Amniotic epithelial cell (primary cell): ENCODE measurements at regions not wholly inside any gene's neighbourhood (a gene's known extent, or its start where the extent isn't known, plus 50 kb on each side); places are given as distances from the start of the nearest gene placed in this dataset.
"Not testable (repeated sequence)": the region's sequence is repeated elsewhere in the genome, so short reads cannot be mapped to it uniquely, and the experiment has no call there.

ENCODE experiments used
- DNase-seq: peaks from one replicate; pipeline ENCODE4 v3.0.0-alpha.2; 2010; ENCODE audit warnings: low read depth

DNA sequence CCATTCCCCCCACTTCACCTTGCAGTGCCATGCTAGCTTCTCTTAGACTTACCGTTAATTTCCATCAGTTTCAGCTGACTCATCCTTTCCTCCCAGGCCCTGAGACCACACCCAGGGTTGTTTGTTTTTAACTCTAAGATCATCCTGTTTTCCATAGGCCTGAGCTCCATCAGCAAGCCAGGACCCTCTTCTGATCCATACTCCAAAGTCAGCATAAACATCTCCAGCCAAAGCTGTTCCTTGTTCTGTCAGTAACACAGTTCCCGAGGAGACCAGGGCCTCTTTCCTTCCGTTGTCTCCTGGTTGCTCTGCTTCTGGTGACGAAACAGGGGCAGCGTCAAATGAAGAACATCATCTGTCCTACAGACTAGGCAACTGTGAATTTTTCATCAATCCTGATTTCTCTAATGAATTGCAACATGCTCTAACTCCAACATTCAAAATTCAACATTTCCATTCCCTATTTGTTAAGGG is 83.8 kb upstream of the HNF1B start:
- DNase-seq: no peak

DNA sequence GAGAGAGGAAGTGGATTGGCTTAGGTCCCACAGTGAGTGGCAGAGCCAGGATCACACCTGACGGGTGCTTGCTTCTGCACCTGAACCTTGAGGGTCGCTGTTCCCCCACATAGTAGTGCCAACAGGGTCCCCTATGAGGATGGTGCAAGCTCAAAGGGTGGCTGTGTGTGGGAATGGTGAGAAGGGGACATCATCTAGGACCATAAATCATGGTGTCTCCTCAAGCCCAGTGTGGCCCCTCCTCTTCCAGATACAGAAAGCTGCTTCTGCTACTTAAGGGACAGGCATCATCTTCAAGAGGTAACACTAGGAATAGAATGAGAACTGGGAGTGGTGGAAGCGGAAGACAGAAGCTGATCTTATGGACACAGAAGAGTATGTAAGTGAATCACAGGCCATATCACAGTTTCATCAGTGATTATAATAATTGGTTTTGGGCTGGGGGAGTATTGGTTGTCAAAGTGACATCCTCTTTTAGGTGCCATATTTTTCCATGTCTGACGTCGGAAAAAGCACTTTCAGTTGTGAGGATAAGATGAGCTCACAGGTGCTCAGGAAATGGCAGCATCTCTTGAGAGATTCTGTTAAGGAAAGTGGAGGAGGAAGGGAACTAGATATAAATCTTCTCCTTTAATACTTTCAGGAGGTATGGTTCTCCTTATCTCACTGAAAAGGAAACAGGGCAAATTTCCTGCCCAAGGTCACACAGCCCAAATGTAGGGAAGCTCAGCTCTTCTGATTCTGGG is 83.2 kb upstream of the HNF1B start:
- no peak for DNase-seq

DNA sequence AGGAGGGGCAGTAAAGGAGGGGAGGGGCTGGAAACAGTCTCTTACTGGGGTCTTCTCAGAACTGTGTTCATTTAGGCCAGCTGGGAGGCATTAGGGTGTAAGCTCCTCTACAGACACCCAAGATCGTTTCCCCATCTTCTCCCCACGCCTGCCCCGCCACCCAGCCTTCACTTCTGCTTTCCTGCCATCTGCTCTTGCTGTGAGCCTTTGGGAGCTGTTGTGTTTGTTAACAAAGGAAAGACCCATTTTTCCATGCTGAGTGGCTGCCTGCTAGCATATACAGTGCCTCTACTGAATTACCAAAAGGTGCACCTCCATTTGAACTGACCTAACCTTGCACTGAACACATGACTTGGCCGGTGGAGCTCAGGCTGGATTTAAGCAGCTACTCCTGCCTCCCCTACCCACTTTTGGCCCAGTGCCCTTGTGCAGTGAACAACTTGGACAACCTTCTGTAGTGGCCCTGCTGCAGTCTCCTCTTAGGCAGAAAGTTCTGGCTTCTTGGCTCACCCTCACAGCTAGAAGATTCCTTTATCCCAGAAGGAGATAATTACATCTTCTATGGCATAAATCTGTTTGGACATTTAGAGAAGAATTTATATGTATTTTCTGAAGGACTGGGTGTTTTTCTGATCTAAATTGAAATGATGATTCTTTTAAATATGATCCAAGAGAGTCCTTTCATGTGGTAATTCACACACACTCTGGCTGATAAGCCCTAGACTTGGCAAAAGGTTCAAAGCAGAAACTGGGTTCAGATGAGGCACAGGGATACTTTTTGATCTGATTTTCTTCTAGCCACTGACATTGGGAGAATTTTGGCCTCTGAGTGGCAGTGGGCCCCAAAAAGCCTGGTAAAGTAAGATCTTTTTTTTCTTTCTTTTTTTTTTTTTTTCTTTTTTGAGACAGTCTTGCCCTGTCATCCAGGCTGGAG is 81.9 kb upstream of the HNF1B start:
- no peak for DNase-seq

DNA sequence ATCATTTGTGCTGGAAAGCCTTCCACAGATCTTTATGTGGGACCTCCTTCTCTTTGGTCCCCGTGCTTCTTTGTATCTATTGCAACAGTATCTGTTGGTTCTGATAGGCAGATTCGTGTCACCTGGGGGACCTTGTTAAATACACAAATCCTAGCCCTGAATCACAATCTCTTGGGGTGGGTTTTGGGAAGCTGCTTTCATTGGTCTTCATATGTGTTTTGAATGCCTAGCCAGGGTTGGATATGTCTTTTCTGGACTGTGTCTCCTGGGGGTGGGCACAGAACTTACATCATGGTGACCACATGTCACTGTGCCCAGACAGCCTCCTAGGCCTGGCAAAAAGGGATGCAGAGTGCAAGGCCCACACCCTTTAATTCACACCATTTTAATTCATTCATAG is 81.0 kb upstream of the HNF1B start:
- DNase-seq: no peak

DNA sequence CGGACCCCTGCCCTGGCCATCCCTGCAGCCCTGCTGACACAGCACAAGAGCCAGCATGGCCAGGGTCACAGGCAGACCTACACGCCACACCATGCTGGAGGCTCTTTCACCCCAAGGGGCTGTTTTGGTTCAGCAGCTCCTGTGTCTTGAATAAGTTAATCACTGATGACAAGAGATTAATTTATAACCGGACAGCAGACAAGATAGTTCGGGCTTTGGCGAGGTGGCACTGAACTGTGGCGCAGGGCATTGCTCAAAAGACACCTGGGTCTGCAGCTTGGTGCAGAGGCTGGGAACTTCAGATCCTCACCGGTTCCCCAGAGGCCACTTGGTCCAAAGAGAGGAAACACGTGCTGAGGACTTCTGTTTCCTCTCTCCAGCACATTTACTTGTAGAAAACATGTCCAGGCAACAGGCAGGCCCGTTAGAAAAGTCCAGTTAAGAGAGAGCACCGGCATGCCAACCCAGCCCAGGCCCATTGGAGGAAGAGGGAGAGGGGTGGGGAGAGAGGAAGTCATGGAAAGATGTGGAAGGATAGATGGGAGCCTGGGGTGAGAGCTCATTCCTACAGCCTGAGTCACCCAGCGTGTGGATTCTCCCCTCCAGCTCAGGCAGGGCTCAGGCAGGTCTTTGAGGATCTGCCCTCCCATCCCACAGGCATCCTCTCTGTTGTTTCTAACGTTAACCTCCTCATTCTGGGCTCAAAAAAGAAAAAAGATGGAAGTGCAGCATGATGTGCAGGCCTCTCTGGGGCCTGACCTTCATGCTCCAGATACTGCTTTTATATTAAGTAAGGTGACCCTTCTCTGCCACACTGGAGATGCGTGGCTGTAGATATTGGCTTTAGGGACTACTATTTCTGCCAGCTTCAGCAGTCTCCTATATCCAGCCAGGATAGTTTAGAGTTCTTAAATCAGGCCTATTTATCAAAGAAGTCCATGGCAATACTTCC is 80.0 kb upstream of the HNF1B start:
- DNase-seq: peak; percentile 78

DNA sequence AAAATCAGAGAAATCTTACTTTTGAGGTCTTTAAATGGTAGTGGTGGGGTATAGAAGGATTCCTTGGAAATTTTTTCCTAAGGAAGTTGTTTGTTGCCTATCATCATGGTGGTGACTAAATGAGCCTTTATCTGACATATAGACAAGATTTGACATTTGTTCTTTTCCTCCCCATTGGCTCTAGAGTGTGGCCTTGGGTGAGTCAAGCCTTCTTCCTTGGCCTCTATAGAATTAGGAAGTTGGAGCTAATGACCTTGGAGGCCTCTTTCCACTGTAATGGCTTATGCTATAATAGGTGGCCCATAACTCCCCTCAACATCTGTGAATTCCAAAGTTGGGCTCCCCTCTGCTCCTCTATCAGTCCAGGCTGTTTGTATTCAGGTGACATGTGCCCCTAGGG is 79.1 kb upstream of the HNF1B start:
- DNase-seq: no peak

DNA sequence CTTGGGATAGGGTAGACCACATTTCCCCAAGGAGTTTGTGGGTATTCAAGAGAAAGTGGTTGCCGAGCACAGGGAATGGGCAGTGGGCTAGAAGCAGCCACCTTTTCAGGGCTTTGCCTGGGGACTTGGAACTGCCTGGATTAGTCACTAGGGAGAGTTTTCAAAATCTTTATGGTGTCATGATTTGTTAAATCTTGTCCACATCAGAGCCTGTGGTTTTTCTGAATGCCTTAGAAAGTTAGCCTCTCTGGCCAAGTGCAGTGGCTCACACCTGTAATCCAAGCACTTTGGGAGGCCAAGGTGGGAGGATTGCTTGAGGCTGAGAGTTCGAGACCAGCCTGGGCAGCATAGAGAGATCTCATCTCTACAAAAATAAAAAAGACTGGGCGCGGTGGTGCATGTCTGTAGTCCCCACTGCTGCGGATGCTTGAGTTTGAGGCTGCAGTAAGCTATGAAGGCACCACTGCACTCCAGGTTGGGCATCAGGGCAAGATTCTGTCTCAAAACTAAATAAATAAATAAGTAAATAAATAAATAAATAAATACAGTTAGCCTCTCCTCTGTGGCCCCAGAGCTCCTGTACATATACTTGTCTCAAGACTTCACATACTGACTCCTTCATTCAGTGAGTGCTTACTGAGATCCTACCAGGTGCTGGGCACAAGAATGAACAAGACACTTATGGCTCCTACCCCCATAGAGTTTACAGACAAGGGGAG is 76.3 kb upstream of the HNF1B start:
- DNase-seq: no peak

DNA sequence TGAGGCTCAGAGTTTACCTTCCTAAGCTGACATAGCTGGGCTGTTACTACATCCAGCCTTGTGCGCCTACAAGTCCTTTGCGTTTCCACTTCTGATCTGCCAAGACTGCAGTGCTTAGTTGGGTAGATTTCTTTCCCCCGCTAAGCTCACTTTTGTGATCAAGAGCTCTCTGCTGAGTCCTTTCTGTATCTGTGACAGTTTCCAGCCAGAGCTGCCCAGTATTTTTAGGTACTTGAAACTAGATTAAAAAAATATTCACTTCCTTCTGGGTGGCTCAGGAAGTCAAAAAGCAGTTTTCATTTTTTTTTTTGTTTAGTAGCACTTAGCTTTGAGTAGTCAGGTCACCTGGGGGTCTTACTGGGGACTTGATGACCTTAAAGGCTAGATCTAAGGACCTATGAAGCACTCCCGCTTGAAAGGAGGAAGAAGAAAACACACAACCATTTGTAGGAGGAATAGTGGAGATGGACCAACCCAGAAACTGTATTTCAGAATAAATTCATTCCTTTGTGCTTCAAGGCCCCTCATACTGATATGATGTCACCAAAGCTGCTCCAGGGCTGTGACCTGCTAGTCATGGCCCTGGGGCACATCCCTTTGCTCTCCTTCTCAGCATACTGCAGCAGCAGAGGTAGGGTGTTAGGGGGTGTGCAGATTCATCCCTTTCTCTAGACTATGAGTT is 75.6 kb upstream of the HNF1B start:
- DNase-seq: no peak

DNA sequence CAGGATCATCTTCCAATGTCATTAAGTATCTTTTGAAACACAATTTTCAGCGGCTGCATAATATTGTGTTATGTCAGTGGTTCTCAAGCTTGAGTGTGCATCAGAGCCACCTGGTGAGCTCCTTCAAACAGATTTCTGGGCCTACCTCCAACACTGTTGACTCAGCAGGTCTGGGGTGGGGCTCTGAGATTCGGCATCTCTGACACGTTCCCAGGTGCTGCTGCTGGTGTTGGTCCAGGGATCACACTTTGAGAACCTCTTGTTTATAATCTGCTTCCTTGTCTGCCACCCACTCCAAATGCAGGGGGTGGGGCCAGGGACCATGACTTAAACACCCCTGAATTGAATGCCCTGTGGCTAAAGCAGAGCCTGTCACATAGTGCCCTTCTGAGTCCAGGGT is 73.8 kb upstream of the HNF1B start:
- DNase-seq: no peak

DNA sequence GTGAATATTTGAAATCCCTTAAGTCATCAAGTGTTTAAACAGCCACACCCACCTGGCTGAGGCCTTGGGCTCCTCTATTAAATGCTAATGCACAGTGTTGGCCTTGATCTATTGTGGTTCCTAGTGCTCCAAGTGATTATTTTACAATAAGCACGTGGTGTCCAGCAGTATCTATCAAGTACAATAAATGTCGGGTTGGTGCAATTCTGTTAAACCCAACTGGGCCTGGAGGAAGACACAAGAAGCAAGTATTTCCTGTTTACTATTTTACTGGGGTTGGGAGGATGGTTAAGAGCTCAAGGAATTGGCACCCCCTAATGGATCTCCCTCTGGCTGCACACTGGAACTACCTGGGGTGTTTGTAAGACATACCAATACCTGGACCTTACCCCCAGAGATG is 72.1 kb upstream of the HNF1B start:
- no peak for DNase-seq

DNA sequence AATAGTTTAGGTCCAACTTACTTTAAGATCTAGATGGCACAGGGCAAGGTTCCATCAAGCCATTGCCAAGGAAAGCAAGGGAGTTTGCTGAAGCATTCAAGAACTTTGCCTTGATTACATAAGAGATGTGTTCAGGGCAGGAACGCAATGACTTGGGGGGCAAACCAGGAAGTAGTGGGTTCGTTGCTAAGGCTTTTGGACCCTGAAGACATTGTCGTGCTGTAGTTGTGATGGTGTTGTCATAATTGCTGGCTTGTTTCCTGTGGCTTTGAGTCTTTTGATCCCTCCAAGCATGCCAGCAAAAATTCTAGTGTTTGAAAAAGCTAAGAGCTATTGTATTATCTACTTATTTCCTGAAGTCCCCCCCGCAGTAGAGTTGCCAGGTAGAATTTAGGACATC is 70.7 kb upstream of the HNF1B start:
- DNase-seq: no peak

DNA sequence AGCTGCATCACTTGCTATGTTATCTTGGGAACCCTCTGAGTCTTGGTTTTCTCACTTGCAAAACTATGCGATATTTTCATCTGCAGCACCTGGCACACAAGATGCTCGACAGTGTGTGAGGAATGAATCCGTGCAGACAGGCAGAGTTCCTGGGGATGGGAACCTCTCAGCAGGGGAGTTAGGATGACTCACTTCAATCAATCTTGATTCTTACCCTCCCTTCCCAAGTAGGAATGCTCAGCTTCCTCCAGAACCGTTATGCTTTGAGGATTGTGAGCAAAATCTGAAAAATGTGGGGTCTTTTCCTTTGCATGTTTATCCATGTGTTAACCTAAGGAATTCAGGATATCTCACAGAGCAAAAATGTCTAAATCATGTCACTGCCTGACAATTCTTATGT is 68.9 kb upstream of the HNF1B start:
- DNase-seq: peak; percentile 94

DNA sequence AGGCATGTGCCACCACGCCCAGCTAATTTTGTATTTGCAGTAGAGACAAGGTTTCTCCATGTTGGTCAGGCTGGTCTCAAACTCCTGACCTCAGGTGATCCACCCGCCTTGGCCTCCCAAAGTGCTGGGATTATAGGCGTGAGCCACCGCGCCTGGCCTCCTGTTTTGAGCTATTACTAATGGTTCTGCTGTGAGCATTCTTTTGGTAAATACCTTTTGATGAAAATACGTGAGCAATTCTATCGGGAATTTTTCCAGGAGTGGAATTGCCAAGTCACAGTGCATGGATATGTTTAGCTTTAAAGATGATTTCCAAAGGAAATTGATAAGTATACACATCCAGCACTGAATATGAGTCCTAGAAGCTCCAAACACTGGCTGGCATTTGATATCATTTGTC is 64.0 kb upstream of the HNF1B start:
- not testable (repeated sequence) for DNase-seq

DNA sequence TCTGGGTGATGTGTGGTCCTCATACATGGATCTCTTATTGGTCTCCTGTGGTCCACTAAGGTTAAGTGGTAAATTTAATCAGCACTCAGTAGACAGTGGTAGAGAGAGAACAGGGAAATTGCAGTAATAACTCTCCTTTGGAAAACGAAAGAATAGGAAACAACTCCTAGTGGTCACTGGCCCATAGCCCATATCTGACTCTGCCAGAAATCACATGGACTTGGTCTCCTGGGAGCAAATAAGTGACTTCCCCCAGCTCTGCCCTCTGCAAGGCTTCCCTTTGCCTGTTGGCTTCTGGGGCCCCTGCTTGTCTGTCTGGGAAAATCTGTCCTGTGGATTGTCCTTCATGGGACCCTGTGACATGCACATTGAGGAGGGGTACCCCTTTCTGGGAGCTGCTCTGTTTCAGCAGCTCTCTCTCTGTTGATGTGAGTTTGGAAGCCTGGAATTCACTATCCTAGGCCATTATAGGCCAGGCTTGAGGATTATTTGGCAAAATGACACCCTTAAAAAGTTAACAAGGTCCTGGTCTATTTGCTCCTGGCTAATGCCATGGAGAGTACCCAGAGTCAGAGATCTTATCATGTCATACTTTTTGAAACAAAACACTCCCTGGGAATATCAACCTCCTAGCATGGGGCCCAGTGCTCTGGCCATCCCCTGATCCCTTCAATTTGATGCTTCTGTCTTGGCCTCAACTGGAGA is 58.0 kb upstream of the HNF1B start:
- peak; percentile 10 for DNase-seq

DNA sequence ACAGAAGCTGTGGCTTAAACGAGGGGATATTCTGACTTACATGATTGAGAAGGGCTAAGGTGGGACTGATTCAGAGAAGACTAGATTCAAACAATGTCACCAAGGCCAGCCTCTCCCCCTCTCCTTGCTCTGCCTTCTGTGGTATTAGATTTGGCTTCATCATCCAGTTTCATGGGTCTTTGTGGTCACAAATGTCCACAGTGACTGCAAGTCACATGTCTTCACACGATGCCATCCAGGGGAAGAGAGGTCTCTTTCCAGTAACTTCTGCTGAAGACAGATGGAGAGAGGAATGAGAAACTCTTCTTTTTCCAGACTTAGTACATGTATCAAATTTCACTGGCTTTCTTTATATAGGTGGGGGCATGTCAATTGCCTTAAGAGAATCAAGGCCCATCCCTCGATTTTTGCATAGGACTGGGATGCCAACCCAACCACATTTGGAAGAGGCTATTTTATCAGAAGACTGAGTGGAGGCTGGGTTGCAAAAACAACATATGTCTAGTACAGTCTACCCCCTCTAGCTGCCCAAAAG is 57.3 kb upstream of the HNF1B start:
- no peak for DNase-seq

DNA sequence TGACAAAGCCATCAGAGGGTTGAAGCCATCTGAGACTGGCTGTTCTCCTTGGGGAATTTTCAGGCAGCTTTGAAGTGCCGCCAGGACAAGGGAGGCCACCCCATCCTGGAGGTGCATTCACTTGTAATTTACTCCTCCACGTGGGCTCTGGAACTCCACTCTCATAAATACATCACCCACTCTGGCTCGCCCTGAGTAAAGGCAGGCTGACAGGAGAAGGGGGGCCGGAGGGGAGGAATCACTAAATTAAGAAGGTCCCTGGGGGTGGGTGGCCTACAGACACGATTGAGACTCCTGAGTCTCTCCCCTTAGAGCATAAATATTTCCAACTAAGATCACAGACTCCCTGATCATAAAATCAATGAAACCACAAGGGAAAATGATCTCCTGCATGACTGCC is 56.3 kb upstream of the HNF1B start:
- DNase-seq: no peak

DNA sequence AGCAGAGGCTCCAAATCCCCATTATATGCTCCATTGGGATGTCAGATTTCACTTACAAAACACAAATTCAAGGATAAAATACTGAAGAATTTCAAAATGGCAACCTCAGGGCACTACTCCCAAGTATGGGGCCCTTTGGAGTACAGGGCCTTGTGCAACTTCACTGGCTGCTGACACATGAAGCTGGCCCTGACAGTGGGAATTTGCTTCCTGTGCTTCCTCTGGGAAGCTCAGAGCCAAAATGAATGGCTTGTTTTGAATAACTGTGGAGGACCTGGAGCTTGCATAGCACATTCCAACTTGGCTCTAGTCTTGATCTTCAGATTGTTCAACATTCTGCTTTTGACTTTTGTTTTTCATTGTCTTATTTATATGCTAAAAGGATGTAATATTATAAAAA is 52.3 kb upstream of the HNF1B start:
- DNase-seq: peak; percentile 19

DNA sequence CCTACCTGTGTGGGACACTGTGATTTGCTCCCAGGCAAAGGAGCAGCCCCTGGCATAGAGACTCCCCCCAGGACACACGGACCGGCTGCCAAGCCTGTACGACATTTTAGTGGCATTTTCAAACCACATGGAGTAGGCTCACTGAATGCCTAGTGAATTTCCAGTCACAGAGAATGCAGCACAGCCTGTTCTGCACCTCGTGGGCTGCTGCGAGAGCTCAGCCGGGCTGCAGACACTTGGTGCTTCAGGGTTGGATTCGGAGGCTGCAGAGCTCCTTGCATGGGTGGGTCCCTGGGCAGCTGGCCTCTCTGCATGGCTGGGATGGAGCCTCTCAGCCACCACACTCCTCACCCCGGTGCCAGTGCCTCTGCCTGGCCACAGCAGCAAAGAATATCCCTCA is 51.2 kb upstream of the HNF1B start:
- no peak for DNase-seq
